HepG2 (cell line): ENCODE measurements at regions not wholly inside any gene's neighbourhood (a gene's known extent, or its start where the extent isn't known, plus 50 kb on each side); places are given as distances from the start of the nearest gene placed in this dataset.

Source experiments
- ATAC-seq: fragments of 200-7000 bp; cut with Tn5 transposase; 3 replicates; pipeline ENCODE4 v1.9.1; 2020; ENCODE audit warnings: mild to moderate bottlenecking, moderate library complexity
- BruUV-seq: library from RNA; stranded (reverse); fragments of 400-500 nt; replicated peaks from 2 replicates; lab custom pipeline; 2021; lab: Mats Ljungman, UMichigan
- CTCF ChIA-PET: fragments of 300-600 bp; formaldehyde crosslinking; extraction: SDS; loops from one replicate; lab custom pipeline; 2021; ENCODE audit warnings: low total read pairs, inconsistent platforms, low intra/inter-chr PET ratio; lab: Yijun Ruan, JAX
- POLR2A ChIA-PET: fragments of 350-600 bp; sonication (Branson Sonifier 250); formaldehyde crosslinking; loops from one replicate; lab custom pipeline; 2020; ENCODE audit warnings: antibody characterized with exemption, inconsistent platforms; lab: Yijun Ruan, JAX
- DNase-seq: peaks from one replicate; pipeline ENCODE4 v3.0.0-alpha.2; 2015; ENCODE audit warnings: low spot score
- FAIRE-seq: peaks from 3 replicates; lab custom pipeline; 2011; peaks lifted over from hg19 to GRCh38; lab: Jason Lieb, UNC
- H2AFZ ChIP-seq: one replicate; pipeline ENCODE4 v1.6.1; 2011; ENCODE audit warnings: low read length, inconsistent platforms
- H3K27ac ChIP-seq: fragments of 300-600 bp; 3 replicates; pipeline ENCODE4 v1.8.0; 2011; ENCODE audit warnings: mixed run types, mild to moderate bottlenecking, mixed read lengths, low read length, inconsistent platforms; ENCODE audit not compliant: insufficient read depth; ENCODE audit errors: extremely low read length
- H3K27me3 ChIP-seq, 2 experiments: fragments of 200-600 bp in 1 of 2; 2 replicates in 1 of 2; 3 replicates in 1 of 2; pipeline versions ENCODE4 v1.6.0 to v1.8.0; 2011; ENCODE audit warnings: low read length in 2 of 2, mild to moderate bottlenecking in 2 of 2, moderate library complexity in 2 of 2, inconsistent platforms in 1 of 2; ENCODE audit not compliant: insufficient read depth in 2 of 2, control insufficient read depth in 1 of 2
- H3K36me3 ChIP-seq, 2 experiments: fragments of 200-600 bp in 1 of 2; replicated peaks in 1 of 2; 2 replicates in 1 of 2; 3 replicates in 1 of 2; pipeline versions ENCODE4 v1.5.1 to v1.8.0; 2011; ENCODE audit warnings: low read length in 2 of 2, inconsistent platforms in 1 of 2; ENCODE audit not compliant: insufficient read depth in 2 of 2, control insufficient read depth in 1 of 2
- H3K4me1 ChIP-seq: 2 replicates; pipeline ENCODE4 v1.5.1; 2012; ENCODE audit warnings: low read length, inconsistent platforms; ENCODE audit not compliant: insufficient read depth
- H3K4me2 ChIP-seq: 2 replicates; pipeline ENCODE4 v1.6.0; 2011; ENCODE audit warnings: low read depth, low read length, inconsistent platforms
- H3K4me3 ChIP-seq, 3 experiments: fragments of 200-600 bp in 1 of 3; sonication (generic), shearing (Covaris generic) in 1 of 3; replicated peaks in 1 of 3; 2 replicates each; pipeline ENCODE4 v1.5.1; 2011 to 2016; ENCODE audit warnings: low read length in 3 of 3, inconsistent platforms in 2 of 3, low read depth in 2 of 3, mild to moderate bottlenecking in 2 of 3, control low read depth in 1 of 3, mixed read lengths in 1 of 3; ENCODE audit not compliant: insufficient read depth in 1 of 3
- H3K79me2 ChIP-seq: one replicate; pipeline ENCODE4 v1.6.1; 2011; ENCODE audit warnings: low read length, inconsistent platforms; ENCODE audit not compliant: insufficient read depth
- H3K9ac ChIP-seq: 2 replicates; pipeline ENCODE4 v1.6.0; 2011; ENCODE audit warnings: mild to moderate bottlenecking, low read depth, low read length, inconsistent platforms; ENCODE audit not compliant: insufficient read depth
- H3K9me3 ChIP-seq: 2 replicates; pipeline ENCODE4 v1.5.1; 2012; ENCODE audit warnings: mild to moderate bottlenecking, low read length
- H4K20me1 ChIP-seq: 2 replicates; pipeline ENCODE4 v1.6.0; 2011; ENCODE audit warnings: inconsistent platforms, mild to moderate bottlenecking, low read length, moderate library complexity; ENCODE audit not compliant: insufficient read depth
- IKZF1 ChIP-seq: fragments of 450-650 bp; IDR thresholded peaks from 2 replicates; pipeline ENCODE4 v1.7.1; 2016
- MTF1 ChIP-seq: sonication (generic); formaldehyde crosslinking; IDR thresholded peaks from 2 replicates; pipeline ENCODE4 v1.5.0; 2020; ENCODE audit warnings: missing genetic modification reagents
- REST ChIP-seq, 2 experiments: IDR thresholded peaks; 2 replicates each; pipeline ENCODE4 v1.6.1; 2011 to 2012; ENCODE audit warnings: low read length in 2 of 2, borderline replicate concordance in 1 of 2, low read depth in 1 of 2, mild to moderate bottlenecking in 1 of 2, moderate library complexity in 1 of 2
- SMARCE1 ChIP-seq: fragments of 450-650 bp; IDR thresholded peaks from 2 replicates; pipeline ENCODE4 v1.6.1; 2017; ENCODE audit warnings: borderline replicate concordance
- TAF15 ChIP-seq: fragments of 200-400 bp; formaldehyde crosslinking; IDR thresholded peaks from one replicate; pipeline ENCODE4 v1.6.1; 2018; ENCODE audit warnings: mild to moderate bottlenecking, low read depth, low read length; ENCODE audit not compliant: poor library complexity, severe bottlenecking
- TFAP4 ChIP-seq: sonication (generic); IDR thresholded peaks from 2 replicates; pipeline ENCODE4 v1.6.1; 2016; ENCODE audit warnings: low read depth, borderline replicate concordance
- ZNF790 ChIP-seq: sonication (generic); formaldehyde crosslinking; IDR thresholded peaks from 2 replicates; pipeline ENCODE4 v1.8.0; 2022; ENCODE audit warnings: missing genetic modification reagents, mild to moderate bottlenecking, borderline replicate concordance
- WGBS: methylation state at CpG from one replicate; pipeline ENCODE4 v1.1.6; 2017; ENCODE audit warnings: low lambda C conversion rate; 5-methylcytosine and 5-hydroxymethylcytosine counted together
- in situ Hi-C: cut with HindIII; loops from 2 replicates; pipeline ENCODE4 v1.10.0; 2017; ENCODE audit warnings: low pct_unique_long_range_greater_than_20kb; ENCODE audit not compliant: extremely low pct_ligation_motif_present
- intact Hi-C: fragments of 100-400 bp; cut with micrococcal nuclease; formaldehyde crosslinking; loops from one replicate; pipeline ENCODE4 v1.10.0; 2022; ENCODE audit not compliant: unreplicated experiment
- TF ChIP-seq, protein P1 (sequence below): sonication (generic); formaldehyde crosslinking; IDR thresholded peaks from 2 replicates; pipeline ENCODE4 v1.5.0; 2020; ENCODE audit warnings: mild to moderate bottlenecking, missing genetic modification reagents, borderline replicate concordance
- TF ChIP-seq, protein P2 (sequence below): sonication (generic); formaldehyde crosslinking; IDR thresholded peaks from 2 replicates; pipeline ENCODE4 v1.5.1; 2020; ENCODE audit warnings: mild to moderate bottlenecking, missing genetic modification reagents

GRCh38 chr9:12916042-12916441, 141.2 kb downstream of the LURAP1L start:
- Histone ChIP-seq H2AFZ (no peak overlapping the region), H3K36me3 (no peaks in the 10 kb centered on the region), H3K27ac (no peak overlapping the region), H4K20me1 (no peaks in the 10 kb centered on the region), H3K4me2 (no peak overlapping the region), H3K9ac (no peak overlapping the region), H3K9me3 (no peaks in the 10 kb centered on the region), H3K27me3 (no peaks in the 10 kb centered on the region), H3K4me1 (no peaks in the 10 kb centered on the region), H3K79me2 (no peaks in the 10 kb centered on the region), H3K4me3 (no peak overlapping the region)
- FAIRE-seq, result no peak
- 0% methylated on average over 1 of the region's 1 CpG for WGBS
- ChIA-PET CTCF (no interaction called here), POLR2A (no interaction called here)
- ATAC-seq, result peak; percentile 51
- BruUV-seq, result no TSS peak
- intact Hi-C loops, result no loop called here
- in situ Hi-C loops, result no loop called here
- peak; percentile 11 for DNase-seq
- no peak for TF ChIP-seq REST (IDR thresholded peaks at IDR 0.05; ENCODE audit: borderline replicate concordance in 1 of 2, low read depth in 1 of 2, low read length in 2 of 2)
- no peak for TF ChIP-seq MTF1
- TF ChIP-seq IKZF1, result no peak
- no peak for TF ChIP-seq ZNF790
- no peak for TF ChIP-seq SMARCE1
- TF ChIP-seq, protein P1, sequence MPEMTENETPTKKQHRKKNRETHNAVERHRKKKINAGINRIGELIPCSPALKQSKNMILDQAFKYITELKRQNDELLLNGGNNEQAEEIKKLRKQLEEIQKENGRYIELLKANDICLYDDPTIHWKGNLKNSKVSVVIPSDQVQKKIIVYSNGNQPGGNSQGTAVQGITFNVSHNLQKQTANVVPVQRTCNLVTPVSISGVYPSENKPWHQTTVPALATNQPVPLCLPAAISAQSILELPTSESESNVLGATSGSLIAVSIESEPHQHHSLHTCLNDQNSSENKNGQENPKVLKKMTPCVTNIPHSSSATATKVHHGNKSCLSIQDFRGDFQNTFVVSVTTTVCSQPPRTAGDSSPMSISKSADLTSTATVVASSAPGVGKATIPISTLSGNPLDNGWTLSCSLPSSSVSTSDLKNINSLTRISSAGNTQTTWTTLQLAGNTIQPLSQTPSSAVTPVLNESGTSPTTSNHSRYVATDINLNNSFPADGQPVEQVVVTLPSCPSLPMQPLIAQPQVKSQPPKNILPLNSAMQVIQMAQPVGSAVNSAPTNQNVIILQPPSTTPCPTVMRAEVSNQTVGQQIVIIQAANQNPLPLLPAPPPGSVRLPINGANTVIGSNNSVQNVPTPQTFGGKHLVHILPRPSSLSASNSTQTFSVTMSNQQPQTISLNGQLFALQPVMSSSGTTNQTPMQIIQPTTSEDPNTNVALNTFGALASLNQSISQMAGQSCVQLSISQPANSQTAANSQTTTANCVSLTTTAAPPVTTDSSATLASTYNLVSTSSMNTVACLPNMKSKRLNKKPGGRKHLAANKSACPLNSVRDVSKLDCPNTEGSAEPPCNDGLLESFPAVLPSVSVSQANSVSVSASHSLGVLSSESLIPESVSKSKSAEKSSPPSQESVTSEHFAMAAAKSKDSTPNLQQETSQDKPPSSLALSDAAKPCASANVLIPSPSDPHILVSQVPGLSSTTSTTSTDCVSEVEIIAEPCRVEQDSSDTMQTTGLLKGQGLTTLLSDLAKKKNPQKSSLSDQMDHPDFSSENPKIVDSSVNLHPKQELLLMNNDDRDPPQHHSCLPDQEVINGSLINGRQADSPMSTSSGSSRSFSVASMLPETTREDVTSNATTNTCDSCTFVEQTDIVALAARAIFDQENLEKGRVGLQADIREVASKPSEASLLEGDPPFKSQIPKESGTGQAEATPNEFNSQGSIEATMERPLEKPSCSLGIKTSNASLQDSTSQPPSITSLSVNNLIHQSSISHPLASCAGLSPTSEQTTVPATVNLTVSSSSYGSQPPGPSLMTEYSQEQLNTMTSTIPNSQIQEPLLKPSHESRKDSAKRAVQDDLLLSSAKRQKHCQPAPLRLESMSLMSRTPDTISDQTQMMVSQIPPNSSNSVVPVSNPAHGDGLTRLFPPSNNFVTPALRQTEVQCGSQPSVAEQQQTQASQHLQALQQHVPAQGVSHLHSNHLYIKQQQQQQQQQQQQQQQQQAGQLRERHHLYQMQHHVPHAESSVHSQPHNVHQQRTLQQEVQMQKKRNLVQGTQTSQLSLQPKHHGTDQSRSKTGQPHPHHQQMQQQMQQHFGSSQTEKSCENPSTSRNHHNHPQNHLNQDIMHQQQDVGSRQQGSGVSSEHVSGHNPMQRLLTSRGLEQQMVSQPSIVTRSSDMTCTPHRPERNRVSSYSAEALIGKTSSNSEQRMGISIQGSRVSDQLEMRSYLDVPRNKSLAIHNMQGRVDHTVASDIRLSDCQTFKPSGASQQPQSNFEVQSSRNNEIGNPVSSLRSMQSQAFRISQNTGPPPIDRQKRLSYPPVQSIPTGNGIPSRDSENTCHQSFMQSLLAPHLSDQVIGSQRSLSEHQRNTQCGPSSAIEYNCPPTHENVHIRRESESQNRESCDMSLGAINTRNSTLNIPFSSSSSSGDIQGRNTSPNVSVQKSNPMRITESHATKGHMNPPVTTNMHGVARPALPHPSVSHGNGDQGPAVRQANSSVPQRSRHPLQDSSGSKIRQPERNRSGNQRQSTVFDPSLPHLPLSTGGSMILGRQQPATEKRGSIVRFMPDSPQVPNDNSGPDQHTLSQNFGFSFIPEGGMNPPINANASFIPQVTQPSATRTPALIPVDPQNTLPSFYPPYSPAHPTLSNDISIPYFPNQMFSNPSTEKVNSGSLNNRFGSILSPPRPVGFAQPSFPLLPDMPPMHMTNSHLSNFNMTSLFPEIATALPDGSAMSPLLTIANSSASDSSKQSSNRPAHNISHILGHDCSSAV, result no peak
- no peak for TF ChIP-seq TAF15
- TF ChIP-seq TFAP4, result no peak
- TF ChIP-seq, protein P2, sequence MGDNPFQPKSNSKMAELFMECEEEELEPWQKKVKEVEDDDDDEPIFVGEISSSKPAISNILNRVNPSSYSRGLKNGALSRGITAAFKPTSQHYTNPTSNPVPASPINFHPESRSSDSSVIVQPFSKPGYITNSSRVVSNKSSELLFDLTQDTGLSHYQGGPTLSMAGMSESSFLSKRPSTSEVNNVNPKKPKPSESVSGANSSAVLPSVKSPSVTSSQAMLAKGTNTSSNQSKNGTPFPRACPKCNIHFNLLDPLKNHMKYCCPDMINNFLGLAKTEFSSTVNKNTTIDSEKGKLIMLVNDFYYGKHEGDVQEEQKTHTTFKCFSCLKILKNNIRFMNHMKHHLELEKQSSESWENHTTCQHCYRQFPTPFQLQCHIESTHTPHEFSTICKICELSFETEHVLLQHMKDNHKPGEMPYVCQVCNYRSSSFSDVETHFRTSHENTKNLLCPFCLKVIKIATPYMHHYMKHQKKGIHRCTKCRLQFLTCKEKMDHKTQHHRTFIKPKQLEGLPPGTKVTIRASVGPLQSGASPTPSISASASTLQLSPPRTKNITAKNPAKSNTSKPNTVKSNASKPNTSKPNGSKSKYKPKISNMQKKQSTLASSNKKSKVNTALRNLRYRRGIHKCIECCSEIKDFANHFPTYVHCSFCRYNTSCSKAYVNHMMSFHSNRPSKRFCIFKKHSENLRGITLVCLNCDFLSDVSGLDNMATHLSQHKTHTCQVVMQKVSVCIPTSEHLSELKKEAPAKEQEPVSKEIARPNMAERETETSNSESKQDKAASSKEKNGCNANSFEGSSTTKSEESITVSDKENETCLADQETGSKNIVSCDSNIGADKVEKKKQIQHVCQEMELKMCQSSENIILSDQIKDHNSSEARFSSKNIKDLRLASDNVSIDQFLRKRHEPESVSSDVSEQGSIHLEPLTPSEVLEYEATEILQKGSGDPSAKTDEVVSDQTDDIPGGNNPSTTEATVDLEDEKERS, result no peak
